SK-N-SH (cell line): ENCODE measurements at regions not wholly inside any gene's neighbourhood (a gene's known extent, or its start where the extent isn't known, plus 50 kb on each side); places are given as distances from the start of the nearest gene placed in this dataset.

ENCODE experiments used
- CTCF ChIA-PET: fragments of 300-600, 350-600 bp; formaldehyde crosslinking; extraction: SDS; loops from one replicate; lab custom pipeline; 2021; lab: Yijun Ruan, JAX
- POLR2A ChIA-PET: fragments of 350-600 bp; sonication (Branson Sonifier 250); formaldehyde crosslinking; extraction: SDS; loops from one replicate; lab custom pipeline; 2020; ENCODE audit warnings: antibody characterized with exemption, inconsistent platforms; lab: Yijun Ruan, JAX
- DNase-seq: peaks from one replicate; pipeline ENCODE4 v3.0.0; 2012
- H2AFZ ChIP-seq: fragments of 200-600 bp; sonication (generic); 2 replicates; pipeline ENCODE4 v1.8.1; 2016; ENCODE audit warnings: antibody characterized with exemption, mild to moderate bottlenecking, low read depth
- H3F3A ChIP-seq: fragments of 200-600 bp; sonication (generic); replicated peaks from 2 replicates; pipeline ENCODE3; 2016; ENCODE audit warnings: antibody characterized with exemption, mild to moderate bottlenecking; ENCODE audit not compliant: insufficient read depth
- H3K27ac ChIP-seq, 2 experiments: fragments of 200-500 bp in 1 of 2; fragments of 200-600 bp in 1 of 2; sonication (Bioruptor generic) in 1 of 2; sonication (generic), shearing (Covaris generic) in 1 of 2; 2 replicates each; pipeline versions ENCODE4 v1.5.1 to v1.6.1; 2014 to 2016; ENCODE audit warnings: low read depth in 2 of 2, inconsistent platforms in 1 of 2, low read length in 1 of 2, mild to moderate bottlenecking in 1 of 2, mixed read lengths in 1 of 2
- H3K27me3 ChIP-seq: fragments of 200-600 bp; sonication (generic), shearing (Covaris generic); 2 replicates; pipeline ENCODE4 v1.6.1; 2016; ENCODE audit warnings: mixed run types; ENCODE audit not compliant: insufficient read depth
- H3K36me3 ChIP-seq, 2 experiments: fragments of 200-500 bp in 1 of 2; fragments of 200-600 bp in 1 of 2; sonication (Bioruptor generic) in 1 of 2; sonication (generic) in 1 of 2; replicated peaks in 1 of 2; 2 replicates each; pipeline versions ENCODE3 to v1.5.1; 2014 to 2016; ENCODE audit warnings: low read length in 1 of 2, mild to moderate bottlenecking in 1 of 2; ENCODE audit not compliant: insufficient read depth in 2 of 2, control insufficient read depth in 1 of 2
- H3K4me1 ChIP-seq, 2 experiments: fragments of 200-500 bp in 1 of 2; fragments of 200-600 bp in 1 of 2; sonication (Bioruptor generic) in 1 of 2; sonication (generic), shearing (Covaris generic) in 1 of 2; 2 replicates each; pipeline versions ENCODE4 v1.5.1 to v1.6.1; 2014 to 2016; ENCODE audit warnings: low read depth in 1 of 2, low read length in 1 of 2, mixed run types in 1 of 2; ENCODE audit not compliant: insufficient read depth in 2 of 2, control insufficient read depth in 1 of 2
- H3K4me2 ChIP-seq: fragments of 200-600 bp; sonication (generic), shearing (Covaris generic); 2 replicates; pipeline ENCODE4 v1.6.1; 2017; ENCODE audit warnings: mixed run types
- H3K4me3 ChIP-seq, 2 experiments: fragments of 200-500 bp in 1 of 2; fragments of 200-600 bp in 1 of 2; sonication (Bioruptor generic) in 1 of 2; sonication (generic), shearing (Covaris generic) in 1 of 2; 2 replicates each; pipeline versions ENCODE4 v1.5.1 to v1.8.1; 2014 to 2016; ENCODE audit warnings: low read depth in 2 of 2, inconsistent platforms in 1 of 2, low read length in 1 of 2, mild to moderate bottlenecking in 1 of 2, mixed read lengths in 1 of 2, moderate library complexity in 1 of 2
- H3K79me2 ChIP-seq: fragments of 200-600 bp; sonication (generic); 2 replicates; pipeline ENCODE4 v1.8.1; 2017; ENCODE audit warnings: mild to moderate bottlenecking; ENCODE audit not compliant: insufficient read depth
- H3K9ac ChIP-seq: fragments of 200-600 bp; sonication (generic); 2 replicates; pipeline ENCODE4 v1.6.1; 2017; ENCODE audit warnings: mixed run types
- H3K9me2 ChIP-seq: fragments of 200-600 bp; sonication (generic); 2 replicates; pipeline ENCODE4 v1.6.1; 2017; ENCODE audit warnings: mixed run types
- H3K9me3 ChIP-seq: fragments of 200-600 bp; sonication (generic); 2 replicates; pipeline ENCODE4 v1.6.1; 2017; ENCODE audit warnings: mixed run types, mild to moderate bottlenecking, moderate library complexity
- H4K20me1 ChIP-seq: fragments of 200-600 bp; sonication (generic); 2 replicates; pipeline ENCODE4 v1.6.1; 2017; ENCODE audit warnings: mild to moderate bottlenecking, mixed run types; ENCODE audit not compliant: insufficient read depth
- CHD2 ChIP-seq: fragments of 150-350 bp; IDR thresholded peaks from 2 replicates; pipeline ENCODE4 v1.6.1; 2018; ENCODE audit warnings: low read length; ENCODE audit not compliant: partially characterized antibody
- EP300 ChIP-seq, 2 experiments: IDR thresholded peaks; 2 replicates each; pipeline versions ENCODE4 v1.4.0 to v1.6.1; 2012; ENCODE audit warnings: borderline replicate concordance in 1 of 2, low read depth in 1 of 2, low read length in 1 of 2
- EZH2phosphoT487 ChIP-seq: fragments of 200-600 bp; sonication (generic); IDR thresholded peaks from 2 replicates; pipeline ENCODE4 v1.6.1; 2017; ENCODE audit warnings: low read depth, mixed run types, mild to moderate bottlenecking, antibody characterized with exemption, moderate library complexity, borderline replicate concordance
- FOXM1 ChIP-seq: IDR thresholded peaks from 2 replicates; pipeline ENCODE4 v1.4.0; 2012; ENCODE audit warnings: low read depth, mild to moderate bottlenecking
- MXI1 ChIP-seq: IDR thresholded peaks from 2 replicates; pipeline ENCODE4 v1.6.1; 2012; ENCODE audit warnings: mild to moderate bottlenecking, low read depth, low read length, improper control_type of control experiment
- RCOR1 ChIP-seq: fragments of 150-350 bp; IDR thresholded peaks from 2 replicates; pipeline ENCODE4 v1.6.1; 2017; ENCODE audit warnings: antibody characterized with exemption, low read length
- RFX5 ChIP-seq: IDR thresholded peaks from 2 replicates; pipeline ENCODE4 v1.6.1; 2012; ENCODE audit warnings: mild to moderate bottlenecking, improper control_type of control experiment, low read length
- SIN3A ChIP-seq: IDR thresholded peaks from 2 replicates; pipeline ENCODE4 v1.6.1; 2012; ENCODE audit warnings: low read depth, mild to moderate bottlenecking, low read length, moderate library complexity, borderline replicate concordance
- TAF1 ChIP-seq: IDR thresholded peaks from 2 replicates; pipeline ENCODE4 v1.6.1; 2012; ENCODE audit warnings: low read depth, mild to moderate bottlenecking, low read length, moderate library complexity, borderline replicate concordance
- TCF12 ChIP-seq: IDR thresholded peaks from 2 replicates; pipeline ENCODE4 v1.4.0; 2012
- USF1 ChIP-seq: IDR thresholded peaks from 2 replicates; pipeline ENCODE4 v1.4.0; 2012; ENCODE audit warnings: low read depth, borderline replicate concordance
- WGBS: methylation state at CpG from one replicate; pipeline ENCODE4 v1.1.6; 2017; ENCODE audit warnings: low lambda C conversion rate; 5-methylcytosine and 5-hydroxymethylcytosine counted together
- TF ChIP-seq, protein P1 (sequence below): fragments of 200-600 bp; sonication (generic); IDR thresholded peaks from 2 replicates; pipeline ENCODE4 v1.6.1; 2017; ENCODE audit warnings: antibody characterized with exemption, mild to moderate bottlenecking, moderate library complexity
- TF ChIP-seq, protein P2 (sequence below): fragments of 150-350 bp; IDR thresholded peaks from 2 replicates; pipeline ENCODE4 v1.6.1; 2016; ENCODE audit warnings: mild to moderate bottlenecking, low read depth, low read length

GRCh38 chr6:137967689-137968454 is 100.8 kb downstream of the TNFAIP3 start:
- H2AFZ ChIP-seq: no peak overlapping the region
- no peaks in the 10 kb centered on the region for H3K9me3 ChIP-seq
- CTCF ChIA-PET: no interaction called here
- no peak overlapping the region for H3K9ac ChIP-seq
- WGBS: 4% methylated on average over 5 of the region's 5 CpGs
- no peaks in the 10 kb centered on the region for H3K79me2 ChIP-seq
- H3K27ac ChIP-seq: no peak overlapping the region
- no peak for DNase-seq
- H3K36me3 ChIP-seq: no peaks in the 10 kb centered on the region
- H3K4me3 ChIP-seq: no peak overlapping the region
- no peaks in the 10 kb centered on the region for H4K20me1 ChIP-seq
- H3K9me2 ChIP-seq: no peaks in the 10 kb centered on the region
- H3F3A ChIP-seq: no peaks in the 10 kb centered on the region
- TF ChIP-seq RFX5 (no peak), TAF1 (no peak)
- TF ChIP-seq, protein P1, sequence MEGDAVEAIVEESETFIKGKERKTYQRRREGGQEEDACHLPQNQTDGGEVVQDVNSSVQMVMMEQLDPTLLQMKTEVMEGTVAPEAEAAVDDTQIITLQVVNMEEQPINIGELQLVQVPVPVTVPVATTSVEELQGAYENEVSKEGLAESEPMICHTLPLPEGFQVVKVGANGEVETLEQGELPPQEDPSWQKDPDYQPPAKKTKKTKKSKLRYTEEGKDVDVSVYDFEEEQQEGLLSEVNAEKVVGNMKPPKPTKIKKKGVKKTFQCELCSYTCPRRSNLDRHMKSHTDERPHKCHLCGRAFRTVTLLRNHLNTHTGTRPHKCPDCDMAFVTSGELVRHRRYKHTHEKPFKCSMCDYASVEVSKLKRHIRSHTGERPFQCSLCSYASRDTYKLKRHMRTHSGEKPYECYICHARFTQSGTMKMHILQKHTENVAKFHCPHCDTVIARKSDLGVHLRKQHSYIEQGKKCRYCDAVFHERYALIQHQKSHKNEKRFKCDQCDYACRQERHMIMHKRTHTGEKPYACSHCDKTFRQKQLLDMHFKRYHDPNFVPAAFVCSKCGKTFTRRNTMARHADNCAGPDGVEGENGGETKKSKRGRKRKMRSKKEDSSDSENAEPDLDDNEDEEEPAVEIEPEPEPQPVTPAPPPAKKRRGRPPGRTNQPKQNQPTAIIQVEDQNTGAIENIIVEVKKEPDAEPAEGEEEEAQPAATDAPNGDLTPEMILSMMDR: no peak
- no peaks in the 10 kb centered on the region for H3K27me3 ChIP-seq
- H3K4me1 ChIP-seq: no peaks in the 10 kb centered on the region
- no peak overlapping the region for H3K4me2 ChIP-seq
- POLR2A ChIA-PET: no interaction called here

- no peaks in the 10 kb centered on the region for H3K9me2 ChIP-seq
- DNase-seq: no peak
- 12% methylated on average over 5 of the region's 5 CpGs for WGBS
- H3F3A ChIP-seq: no peaks in the 10 kb centered on the region
- H3K27ac ChIP-seq: no peak overlapping the region
- H3K9ac ChIP-seq: no peak overlapping the region
- ChIA-PET CTCF (no interaction called here), POLR2A (no interaction called here)
- no peaks in the 10 kb centered on the region for H3K79me2 ChIP-seq
- no peak overlapping the region for H2AFZ ChIP-seq
- TF ChIP-seq RFX5 (no peak), EP300 (IDR thresholded peaks at IDR 0.05; ENCODE audit: borderline replicate concordance in 1 of 2, low read depth in 1 of 2, low read length in 1 of 2) (no peak), TCF12 (no peak), MXI1 (no peak), EZH2phosphoT487 (no peak), SIN3A (no peak), USF1 (no peak), FOXM1 (no peak), CHD2 (no peak), RCOR1 (no peak)
- TF ChIP-seq, protein P2, sequence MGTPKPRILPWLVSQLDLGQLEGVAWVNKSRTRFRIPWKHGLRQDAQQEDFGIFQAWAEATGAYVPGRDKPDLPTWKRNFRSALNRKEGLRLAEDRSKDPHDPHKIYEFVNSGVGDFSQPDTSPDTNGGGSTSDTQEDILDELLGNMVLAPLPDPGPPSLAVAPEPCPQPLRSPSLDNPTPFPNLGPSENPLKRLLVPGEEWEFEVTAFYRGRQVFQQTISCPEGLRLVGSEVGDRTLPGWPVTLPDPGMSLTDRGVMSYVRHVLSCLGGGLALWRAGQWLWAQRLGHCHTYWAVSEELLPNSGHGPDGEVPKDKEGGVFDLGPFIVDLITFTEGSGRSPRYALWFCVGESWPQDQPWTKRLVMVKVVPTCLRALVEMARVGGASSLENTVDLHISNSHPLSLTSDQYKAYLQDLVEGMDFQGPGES: no peak
- no peaks in the 10 kb centered on the region for H3K27me3 ChIP-seq
- H3K4me1 ChIP-seq: no peaks in the 10 kb centered on the region
- no peak overlapping the region for H3K4me3 ChIP-seq
- H4K20me1 ChIP-seq: no peaks in the 10 kb centered on the region
- H3K36me3 ChIP-seq: no peaks in the 10 kb centered on the region
- H3K9me3 ChIP-seq: no peaks in the 10 kb centered on the region
- H3K4me2 ChIP-seq: no peak overlapping the region
Observed at GRCh38 chr6:137968455-137968804, 101.4 kb downstream of the TNFAIP3 start.
